A673 (cell line): ENCODE measurements at regions not wholly inside any gene's neighbourhood (a gene's known extent, or its start where the extent isn't known, plus 50 kb on each side); places are given as distances from the start of the nearest gene placed in this dataset.
"Not testable (repeated sequence)": the region's sequence is repeated elsewhere in the genome, so short reads cannot be mapped to it uniquely, and the experiment has no call there.

Source experiments
- BruUV-seq: library from RNA; stranded (reverse); fragments of 400-500 nt; replicated peaks from 2 replicates; lab custom pipeline; 2021; lab: Mats Ljungman, UMichigan
- CTCF ChIA-PET: fragments of 300-600 bp; sonication (Branson Sonifier 250); formaldehyde crosslinking; loops from one replicate; lab custom pipeline; 2022; ENCODE audit warnings: antibody characterized with exemption; lab: Charles Lee
- POLR2A ChIA-PET: fragments of 300-600 bp; sonication (Branson Sonifier 250); formaldehyde crosslinking; loops from one replicate; lab custom pipeline; 2022; ENCODE audit warnings: antibody characterized with exemption; ENCODE audit not compliant: low non-redundant PET; lab: Charles Lee
- DNase-seq: peaks from one replicate; pipeline ENCODE4 v3.0.0-alpha.2; 2015; ENCODE audit warnings: low spot score
- H3K27ac ChIP-seq: fragments of 200-600 bp; sonication (generic); 2 replicates; pipeline ENCODE4 v1.5.1; 2016; ENCODE audit warnings: mixed run types, low read depth, mild to moderate bottlenecking, mixed read lengths, antibody characterized with exemption, low read length; ENCODE audit not compliant: poor library complexity, severe bottlenecking
- H3K27me3 ChIP-seq: fragments of 200-600 bp; sonication (generic); replicated peaks from 2 replicates; pipeline ENCODE4 v1.6.1; 2017; ENCODE audit warnings: mixed run types, low read depth, mild to moderate bottlenecking, mixed read lengths, antibody characterized with exemption, low read length; ENCODE audit not compliant: insufficient read depth, poor library complexity
- H3K36me3 ChIP-seq: fragments of 200-600 bp; sonication (generic); 2 replicates; pipeline ENCODE4 v1.6.1; 2016; ENCODE audit warnings: mixed run types, mild to moderate bottlenecking, mixed read lengths, antibody characterized with exemption, low read length; ENCODE audit not compliant: insufficient read depth, poor library complexity, severe bottlenecking
- H3K4me1 ChIP-seq: fragments of 200-600 bp; sonication (generic); 2 replicates; pipeline ENCODE4 v1.6.1; 2017; ENCODE audit warnings: mixed run types, mild to moderate bottlenecking, mixed read lengths, antibody characterized with exemption, low read length; ENCODE audit not compliant: insufficient read depth, poor library complexity, severe bottlenecking
- H3K4me3 ChIP-seq: fragments of 200-600 bp; sonication (generic); 2 replicates; pipeline ENCODE4 v1.5.1; 2016; ENCODE audit warnings: low read depth, mixed run types, mild to moderate bottlenecking, mixed read lengths, low read length; ENCODE audit not compliant: poor library complexity, severe bottlenecking
- H3K9me3 ChIP-seq: fragments of 200-600 bp; sonication (generic); 2 replicates; pipeline ENCODE4 v1.6.1; 2016; ENCODE audit warnings: mixed run types, low read depth, mild to moderate bottlenecking, mixed read lengths, antibody characterized with exemption, low read length; ENCODE audit not compliant: poor library complexity, severe bottlenecking
- CTCF ChIP-seq: fragments of 300-800, 200-600 bp; sonication (generic); conservative IDR thresholded peaks from 2 replicates; pipeline ENCODE4 v1.5.1; 2017; ENCODE audit warnings: low read depth, mild to moderate bottlenecking, antibody characterized with exemption, low read length, moderate library complexity, mixed read lengths
- EZH2 ChIP-seq: fragments of 200-600 bp; sonication (generic); IDR thresholded peaks from 2 replicates; pipeline ENCODE4 v1.6.1; 2017; ENCODE audit warnings: borderline replicate concordance, low read depth, mild to moderate bottlenecking, mixed read lengths, antibody characterized with exemption, low read length; ENCODE audit not compliant: poor library complexity, severe bottlenecking
- intact Hi-C: fragments of 100-400 bp; cut with micrococcal nuclease; formaldehyde crosslinking; loops from one replicate; pipeline ENCODE4 v1.10.0; 2022; ENCODE audit not compliant: unreplicated experiment

GRCh38 chr10:43921881-43922280 is 273.2 kb upstream of the ZNF32 start:
- H3K9me3 ChIP-seq = no peaks in the 10 kb centered on the region
- CTCF ChIA-PET = no interaction called here
- no peak overlapping the region for H3K4me3 ChIP-seq
- H3K27ac ChIP-seq = no peak overlapping the region
- DNase-seq = no peak
- BruUV-seq = no TSS peak
- no peaks in the 10 kb centered on the region for H3K27me3 ChIP-seq
- POLR2A ChIA-PET = no interaction called here
- no peaks in the 10 kb centered on the region for H3K4me1 ChIP-seq
- H3K36me3 ChIP-seq = no peaks in the 10 kb centered on the region
- TF ChIP-seq CTCF (no peak), EZH2 (no peak)
- intact Hi-C loops = no loop called here

- no peaks in the 10 kb centered on the region for H3K4me1 ChIP-seq
- TF ChIP-seq EZH2 (no peak), CTCF (no peak)
- H3K4me3 ChIP-seq = no peak overlapping the region
- DNase-seq = no peak
- no peaks in the 10 kb centered on the region for H3K9me3 ChIP-seq
- H3K36me3 ChIP-seq = no peaks in the 10 kb centered on the region
- ChIA-PET CTCF (no interaction called here), POLR2A (no interaction called here)
- no peak overlapping the region for H3K27ac ChIP-seq
- no TSS peak for BruUV-seq
- intact Hi-C loops = no loop called here
- no peaks in the 10 kb centered on the region for H3K27me3 ChIP-seq
These were observed 272.8 kb upstream of the ZNF32 start for GRCh38 chr10:43921478-43921877.

- POLR2A ChIA-PET, CTCF ChIA-PET, H3K36me3 ChIP-seq, H3K9me3 ChIP-seq, H3K4me3 ChIP-seq, H3K4me1 ChIP-seq, BruUV-seq, H3K27me3 ChIP-seq, intact Hi-C loops, DNase-seq, H3K27ac ChIP-seq: not testable (repeated sequence)
These were observed 271.6 kb upstream of the ZNF32 start for GRCh38 chr10:43920236-43920758.

GRCh38 chr10:43913676-43914235 is 265.1 kb upstream of the ZNF32 start:
- intact Hi-C loops = no loop called here
- CTCF ChIA-PET = no interaction called here
- BruUV-seq = no TSS peak

More at GRCh38 chr10:43913676-43914235, 265.1 kb upstream of the ZNF32 start:
- Histone ChIP-seq H3K27ac (no peak overlapping the region), H3K4me3 (no peak overlapping the region), H3K4me1 (no peaks in the 10 kb centered on the region), H3K27me3 (no peaks in the 10 kb centered on the region), H3K9me3 (no peaks in the 10 kb centered on the region), H3K36me3 (no peaks in the 10 kb centered on the region)
- POLR2A ChIA-PET = no interaction called here
- no peak for TF ChIP-seq EZH2
- TF ChIP-seq CTCF = no peak
- DNase-seq = no peak
